HEK293T (cell line): ENCODE measurements at regions not wholly inside any gene's neighbourhood (a gene's known extent, or its start where the extent isn't known, plus 50 kb on each side); places are given as distances from the start of the nearest gene placed in this dataset.

Experiments
- BHLHE40 ChIP-seq: fragments of 450-650 bp; IDR thresholded peaks from 2 replicates; pipeline ENCODE4 v1.6.1; 2016; ENCODE audit warnings: mild to moderate bottlenecking, moderate library complexity, borderline replicate concordance
- CTBP1 ChIP-seq: fragments of 450-650 bp; IDR thresholded peaks from 2 replicates; pipeline ENCODE4 v1.6.1; 2016; ENCODE audit warnings: borderline replicate concordance
- ELF4 ChIP-seq: fragments of 450-650 bp; IDR thresholded peaks from 2 replicates; pipeline ENCODE4 v1.6.1; 2017; ENCODE audit warnings: antibody characterized with exemption
- FOXA1 ChIP-seq: fragments of 450-650 bp; IDR thresholded peaks from 2 replicates; pipeline ENCODE4 v1.6.1; 2016; ENCODE audit warnings: mild to moderate bottlenecking
- FOXK2 ChIP-seq: fragments of 450-650 bp; IDR thresholded peaks from 2 replicates; pipeline ENCODE4 v1.6.1; 2016; ENCODE audit warnings: mild to moderate bottlenecking
- HDGF ChIP-seq: fragments of 450-650 bp; IDR thresholded peaks from 2 replicates; pipeline ENCODE4 v1.6.1; 2017; ENCODE audit warnings: antibody characterized with exemption, borderline replicate concordance
- L3MBTL2 ChIP-seq: fragments of 450-650 bp; conservative IDR thresholded peaks from 2 replicates; pipeline ENCODE4 v1.6.1; 2016; ENCODE audit warnings: mild to moderate bottlenecking
- LEF1 ChIP-seq: fragments of 450-650 bp; IDR thresholded peaks from 2 replicates; pipeline ENCODE4 v1.6.1; 2017; ENCODE audit warnings: mild to moderate bottlenecking, borderline replicate concordance
- NFRKB ChIP-seq: fragments of 450-650 bp; IDR thresholded peaks from 2 replicates; pipeline ENCODE4 v1.6.1; 2016; ENCODE audit warnings: mild to moderate bottlenecking, moderate library complexity
- PKNOX1 ChIP-seq: fragments of 450-650 bp; IDR thresholded peaks from 2 replicates; pipeline ENCODE4 v1.6.1; 2016
- SP1 ChIP-seq: fragments of 450-650 bp; IDR thresholded peaks from 2 replicates; pipeline ENCODE4 v1.6.1; 2017
- SUZ12 ChIP-seq: fragments of 450-650 bp; IDR thresholded peaks from 2 replicates; pipeline ENCODE4 v1.6.1; 2016; ENCODE audit warnings: mild to moderate bottlenecking
- TARDBP ChIP-seq: fragments of 450-650 bp; IDR thresholded peaks from 2 replicates; pipeline ENCODE4 v1.6.1; 2016
- ZNF384 ChIP-seq: fragments of 450-650 bp; IDR thresholded peaks from 2 replicates; pipeline ENCODE4 v1.6.1; 2016

DNA sequence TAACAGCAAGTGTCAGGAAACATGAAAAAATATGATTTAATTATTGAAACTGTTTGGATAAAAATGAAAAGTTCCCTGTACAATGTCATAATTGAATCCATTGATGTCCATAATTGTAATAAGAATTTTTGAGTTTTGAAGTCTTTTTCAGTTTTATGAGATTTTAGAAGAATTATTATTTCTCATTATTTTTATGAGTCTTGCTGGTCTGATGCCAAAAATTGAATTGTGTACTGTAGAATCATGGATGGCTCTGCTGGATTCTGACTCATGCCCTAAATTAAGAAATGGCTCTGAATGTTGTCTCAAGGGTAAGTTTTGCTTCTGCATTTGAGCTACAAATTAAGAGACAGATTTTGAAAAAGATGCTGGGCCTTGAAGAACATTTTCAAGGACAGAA lies 132.8 kb upstream of the MAP9 start:
- no peak for TF ChIP-seq BHLHE40
- no peak for TF ChIP-seq HDGF
- no peak for TF ChIP-seq CTBP1
- no peak for TF ChIP-seq SP1
- no peak for TF ChIP-seq ZNF384
- TF ChIP-seq LEF1: no peak
- no peak for TF ChIP-seq SUZ12
- TF ChIP-seq PKNOX1: no peak
- TF ChIP-seq FOXK2: no peak
- no peak for TF ChIP-seq ELF4
- no peak for TF ChIP-seq NFRKB
- no peak for TF ChIP-seq L3MBTL2
- no peak for TF ChIP-seq FOXA1
- TF ChIP-seq TARDBP: no peak
